ENCODE measurements at regions not wholly inside any gene's neighbourhood (a gene's known extent, or its start where the extent isn't known, plus 50 kb on each side); places are given as distances from the start of the nearest gene placed in this dataset.

- H3K9ac ChIP-seq (ENCODE audit: insufficient read length), result no peak overlapping the region
- no peak for DNase-seq (ENCODE audit: low read depth, low spot score)
- H3K27ac ChIP-seq, result no peak overlapping the region
- no peaks in the 10 kb centered on the region for H3K36me3 ChIP-seq (ENCODE audit: insufficient read depth, low read length)
- H3K4me3 ChIP-seq, result no peak overlapping the region
- H3K9me3 ChIP-seq (ENCODE audit: low read depth, low read length), result no peaks in the 10 kb centered on the region
- TF ChIP-seq POLR2AphosphoS5 (IDR thresholded peaks at IDR 0.05; ENCODE audit: borderline replicate concordance, low read depth, low read length) (no peak), EZH2 (IDR thresholded peaks at IDR 0.05) (no peak)
Observed at GRCh38 chr6:71567562-71567961, 279.0 kb downstream of the OGFRL1 start.

DNA sequence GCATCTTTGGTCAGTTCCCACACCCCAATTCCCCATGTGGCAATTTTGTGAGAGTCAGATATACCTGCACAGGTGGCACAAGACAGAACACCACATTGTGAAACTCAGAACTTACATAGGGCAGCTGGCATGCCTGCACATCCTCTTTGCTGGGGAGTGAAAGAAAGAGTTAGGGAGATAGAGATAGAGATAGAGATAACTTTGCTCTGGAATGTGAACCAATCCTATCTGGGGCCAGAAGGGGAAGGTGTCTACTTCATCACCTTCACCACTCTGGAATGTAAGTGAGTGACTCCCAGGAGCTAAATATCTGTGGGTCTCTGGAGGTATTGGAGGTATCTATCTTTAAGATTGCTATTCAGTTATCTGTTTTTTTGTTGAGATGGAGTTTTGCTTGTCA, 289.2 kb downstream of the OGFRL1 start:
- no peak overlapping the region for H3K27ac ChIP-seq
- H3K36me3 ChIP-seq (ENCODE audit: insufficient read depth, low read length), result no peaks in the 10 kb centered on the region
- no peak for DNase-seq (ENCODE audit: low read depth, low spot score)
- H3K9ac ChIP-seq (ENCODE audit: insufficient read length), result no peak overlapping the region
- H3K9me3 ChIP-seq (ENCODE audit: low read depth, low read length), result no peaks in the 10 kb centered on the region
- TF ChIP-seq FOXP2 (optimal IDR thresholded peaks at IDR 0.05; ENCODE audit: control extremely low read depth, extremely low read length, insufficient read depth), result no peak
- TF ChIP-seq EZH2 (IDR thresholded peaks at IDR 0.05), result no peak
- TF ChIP-seq POLR2AphosphoS5 (IDR thresholded peaks at IDR 0.05; ENCODE audit: borderline replicate concordance, low read depth, low read length), result no peak
- no peak overlapping the region for H3K4me3 ChIP-seq

DNA sequence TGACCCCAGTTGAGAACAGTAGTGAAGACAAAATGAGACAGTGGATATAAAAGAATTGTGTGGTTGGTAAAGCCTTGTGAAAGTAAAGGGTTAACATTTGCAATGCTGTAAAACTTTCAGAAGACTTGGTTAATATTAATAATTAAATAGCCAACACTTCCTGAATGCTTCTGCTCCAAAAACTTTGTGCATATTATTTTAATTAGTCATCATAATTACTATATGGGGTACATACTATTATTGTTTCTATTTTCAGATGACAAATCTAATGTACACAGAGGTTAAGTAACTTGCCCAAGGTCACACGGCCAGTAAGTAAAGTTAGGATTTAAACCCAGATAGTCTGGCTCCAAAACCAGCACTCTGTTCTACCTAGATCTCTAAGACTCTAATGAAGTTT, 291.3 kb downstream of the OGFRL1 start:
- no peak overlapping the region for H3K27ac ChIP-seq
- no peaks in the 10 kb centered on the region for H3K9me3 ChIP-seq (ENCODE audit: low read depth, low read length)
- no peak for TF ChIP-seq POLR2AphosphoS5 (IDR thresholded peaks at IDR 0.05; ENCODE audit: borderline replicate concordance, low read depth, low read length)
- TF ChIP-seq FOXP2 (optimal IDR thresholded peaks at IDR 0.05; ENCODE audit: control extremely low read depth, extremely low read length, insufficient read depth), result no peak
- TF ChIP-seq EZH2 (IDR thresholded peaks at IDR 0.05), result no peak
- no peak for DNase-seq (ENCODE audit: low read depth, low spot score)
- no peaks in the 10 kb centered on the region for H3K36me3 ChIP-seq (ENCODE audit: insufficient read depth, low read length)
- H3K4me3 ChIP-seq, result no peak overlapping the region
- no peak overlapping the region for H3K9ac ChIP-seq (ENCODE audit: insufficient read length)

GRCh38 chr6:71582820-71583219, 294.2 kb downstream of the OGFRL1 start:
- H3K9me3 ChIP-seq (ENCODE audit: low read depth, low read length), result no peaks in the 10 kb centered on the region
- H3K36me3 ChIP-seq (ENCODE audit: insufficient read depth, low read length), result no peaks in the 10 kb centered on the region
- H3K4me3 ChIP-seq, result no peak overlapping the region
- H3K27ac ChIP-seq, result no peak overlapping the region
- DNase-seq (ENCODE audit: low read depth, low spot score), result no peak
- no peak overlapping the region for H3K9ac ChIP-seq (ENCODE audit: insufficient read length)
- TF ChIP-seq POLR2AphosphoS5 (IDR thresholded peaks at IDR 0.05; ENCODE audit: borderline replicate concordance, low read depth, low read length), result no peak
- no peak for TF ChIP-seq FOXP2 (optimal IDR thresholded peaks at IDR 0.05; ENCODE audit: control extremely low read depth, extremely low read length, insufficient read depth)
- TF ChIP-seq EZH2 (IDR thresholded peaks at IDR 0.05), result no peak

GRCh38 chr6:71584712-71585436, 296.3 kb downstream of the OGFRL1 start:
- Histone ChIP-seq H3K36me3 (ENCODE audit: insufficient read depth, low read length) (no peaks in the 10 kb centered on the region), H3K27ac (no peak overlapping the region), H3K4me3 (no peak overlapping the region), H3K9me3 (ENCODE audit: low read depth, low read length) (no peaks in the 10 kb centered on the region), H3K9ac (ENCODE audit: insufficient read length) (no peak overlapping the region)
- no peak for TF ChIP-seq POLR2AphosphoS5 (IDR thresholded peaks at IDR 0.05; ENCODE audit: borderline replicate concordance, low read depth, low read length)
- no peak for TF ChIP-seq FOXP2 (optimal IDR thresholded peaks at IDR 0.05; ENCODE audit: control extremely low read depth, extremely low read length, insufficient read depth)
- no peak for TF ChIP-seq EZH2 (IDR thresholded peaks at IDR 0.05)
- DNase-seq (ENCODE audit: low read depth, low spot score), result no peak

- DNase-seq (ENCODE audit: low read depth, low spot score), result no peak
- no peak overlapping the region for H3K9ac ChIP-seq (ENCODE audit: insufficient read length)
- no peaks in the 10 kb centered on the region for H3K36me3 ChIP-seq (ENCODE audit: insufficient read depth, low read length)
- H3K27ac ChIP-seq, result no peak overlapping the region
- H3K9me3 ChIP-seq (ENCODE audit: low read depth, low read length), result no peaks in the 10 kb centered on the region
- no peak for TF ChIP-seq POLR2AphosphoS5 (IDR thresholded peaks at IDR 0.05; ENCODE audit: borderline replicate concordance, low read depth, low read length)
- no peak for TF ChIP-seq FOXP2 (optimal IDR thresholded peaks at IDR 0.05; ENCODE audit: control extremely low read depth, extremely low read length, insufficient read depth)
- no peak for TF ChIP-seq EZH2 (IDR thresholded peaks at IDR 0.05)
- no peak overlapping the region for H3K4me3 ChIP-seq
Observed at GRCh38 chr6:71585472-71585871, 296.9 kb downstream of the OGFRL1 start.

- no peak for DNase-seq (ENCODE audit: low read depth, low spot score)
Observed at GRCh38 chr6:71588490-71588889, 297.9 kb upstream of the RIMS1 start.

DNA sequence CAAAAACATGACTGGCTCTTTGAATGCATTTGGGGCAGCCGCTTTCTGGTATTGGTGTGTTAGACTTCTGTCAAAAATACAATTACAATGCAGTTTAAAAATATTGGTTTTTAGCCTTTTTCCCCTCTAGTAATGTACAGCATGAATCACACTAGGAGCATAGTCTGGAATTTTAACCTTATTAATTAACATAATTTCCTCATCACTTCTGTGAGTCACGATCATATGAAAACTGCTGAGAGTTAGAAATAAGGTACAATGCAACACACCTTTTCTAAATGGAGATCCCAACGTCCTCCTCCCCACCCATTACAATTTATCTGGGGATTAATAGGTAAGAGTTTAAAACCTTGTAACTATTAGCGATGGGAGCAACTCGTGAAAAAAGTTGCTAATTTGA, 297.1 kb upstream of the RIMS1 start:
- TF ChIP-seq EZH2 (IDR thresholded peaks at IDR 0.05) (no peak), FOXP2 (optimal IDR thresholded peaks at IDR 0.05; ENCODE audit: control extremely low read depth, extremely low read length, insufficient read depth) (no peak), POLR2AphosphoS5 (IDR thresholded peaks at IDR 0.05; ENCODE audit: borderline replicate concordance, low read depth, low read length) (no peak)
- Histone ChIP-seq H3K4me3 (no peak overlapping the region), H3K36me3 (ENCODE audit: insufficient read depth, low read length) (no peaks in the 10 kb centered on the region), H3K9me3 (ENCODE audit: low read depth, low read length) (no peaks in the 10 kb centered on the region), H3K9ac (ENCODE audit: insufficient read length) (no peak overlapping the region), H3K27ac (no peak overlapping the region)
- no peak for DNase-seq (ENCODE audit: low read depth, low spot score)

More at GRCh38 chr6:71588490-71588889, 297.9 kb upstream of the RIMS1 start:
- Histone ChIP-seq H3K9me3 (ENCODE audit: low read depth, low read length) (no peaks in the 10 kb centered on the region), H3K36me3 (ENCODE audit: insufficient read depth, low read length) (no peaks in the 10 kb centered on the region), H3K4me3 (no peak overlapping the region), H3K9ac (ENCODE audit: insufficient read length) (no peak overlapping the region), H3K27ac (no peak overlapping the region)
- TF ChIP-seq EZH2 (IDR thresholded peaks at IDR 0.05), result no peak
- TF ChIP-seq FOXP2 (optimal IDR thresholded peaks at IDR 0.05; ENCODE audit: control extremely low read depth, extremely low read length, insufficient read depth), result no peak
- no peak for TF ChIP-seq POLR2AphosphoS5 (IDR thresholded peaks at IDR 0.05; ENCODE audit: borderline replicate concordance, low read depth, low read length)

DNA sequence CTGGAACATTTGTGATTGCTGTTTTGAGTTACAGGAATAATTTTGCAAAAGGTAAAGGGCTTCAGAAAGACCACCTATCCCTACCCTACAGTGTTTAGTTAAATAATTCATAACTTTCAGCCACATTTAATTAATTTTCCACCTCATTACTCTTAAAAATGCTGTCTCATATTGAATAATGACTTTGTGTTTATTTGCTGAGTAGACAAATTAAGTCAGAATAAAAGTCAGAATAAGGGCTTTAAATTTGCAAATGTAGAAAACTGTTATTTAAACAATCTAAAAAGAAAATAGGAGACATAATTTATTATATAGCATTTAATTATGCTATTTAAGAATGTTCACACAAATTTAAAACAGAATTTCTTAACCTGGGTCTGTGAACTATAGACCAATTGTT, 293.7 kb upstream of the RIMS1 start:
- Histone ChIP-seq H3K4me3 (no peak overlapping the region), H3K27ac (peak overlapping the region; percentile 1; the same call in 1 of the 2 replicates), H3K36me3 (ENCODE audit: insufficient read depth, low read length) (no peaks in the 10 kb centered on the region), H3K9me3 (ENCODE audit: low read depth, low read length) (no peaks in the 10 kb centered on the region), H3K9ac (ENCODE audit: insufficient read length) (no peak overlapping the region)
- no peak for TF ChIP-seq FOXP2 (optimal IDR thresholded peaks at IDR 0.05; ENCODE audit: control extremely low read depth, extremely low read length, insufficient read depth)
- no peak for DNase-seq (ENCODE audit: low read depth, low spot score)
